Transverse colon (tissue), 4 donors: ENCODE measurements at regions not wholly inside any gene's neighbourhood (a gene's known extent, or its start where the extent isn't known, plus 50 kb on each side); places are given as distances from the start of the nearest gene placed in this dataset.

Experiments
- DNase-seq: peaks from one replicate; pipeline ENCODE4 v3.0.0-alpha.2; 2019
- H3K27ac ChIP-seq, 4 donors: fragments of 200-600 bp; sonication (generic); 2 replicates each; pipeline ENCODE4 v1.5.1; 2016 to 2018; ENCODE audit warnings: inconsistent platforms in 4 of 4
- H3K27me3 ChIP-seq: fragments of 200-600 bp; sonication (generic); 2 replicates; pipeline ENCODE4 v1.5.1; 2017; ENCODE audit warnings: inconsistent platforms
- H3K36me3 ChIP-seq, 4 donors: fragments of 200-600 bp; sonication (generic); 2 replicates each; pipeline ENCODE4 v1.5.1; 2017 to 2019; ENCODE audit warnings: inconsistent platforms in 4 of 4
- H3K4me1 ChIP-seq, 4 donors: fragments of 200-600 bp; sonication (generic); 2 replicates each; pipeline ENCODE4 v1.5.1; 2017 to 2020; ENCODE audit warnings: inconsistent platforms in 4 of 4
- H3K4me3 ChIP-seq, 4 donors: fragments of 200-600 bp; sonication (generic); 1 replicate in 1 of 4; 2 replicates in 3 of 4; pipeline versions ENCODE4 v1.5.1 to v1.6.1; 2017 to 2019; ENCODE audit warnings: inconsistent platforms in 4 of 4
- H3K9me3 ChIP-seq, 2 donors: fragments of 200-600 bp; sonication (generic); 2 replicates each; pipeline ENCODE4 v1.5.1; 2017 to 2019; ENCODE audit warnings: inconsistent platforms in 2 of 2
- EP300 ChIP-seq: sonication (generic); formaldehyde crosslinking; IDR thresholded peaks from one replicate; pipeline ENCODE4 v1.6.1; 2017; ENCODE audit warnings: antibody characterized with exemption, low read depth
- POLR2A ChIP-seq: fragments of 450-650 bp; IDR thresholded peaks from one replicate; pipeline ENCODE4 v1.6.1; 2016; ENCODE audit warnings: antibody characterized with exemption, mild to moderate bottlenecking, moderate library complexity
- POLR2AphosphoS5 ChIP-seq, 3 donors: sonication (generic); formaldehyde crosslinking; IDR thresholded peaks; one replicate each; pipeline ENCODE4 v1.6.1; 2016; ENCODE audit warnings: antibody characterized with exemption in 3 of 3
- WGBS, 2 donors: methylation state at CpG; one replicate each; pipeline ENCODE4 v1.1.5; 2018; ENCODE audit warnings: low coverage in 1 of 2; 5-methylcytosine and 5-hydroxymethylcytosine counted together
- in situ Hi-C, 4 donors: fragments of 200-750 bp; cut with MboI; loops; one replicate each; pipeline versions ENCODE4 v1.15.0 to v1.15.1; 2017; ENCODE audit warnings: low sequenced_read_pairs in 3 of 4, low pct_ligation_motif_present in 1 of 4, low pct_unique_long_range_greater_than_20kb in 1 of 4
- intact Hi-C: fragments of 100-400 bp; cut with DNase I; formaldehyde crosslinking; loops from one replicate; pipeline ENCODE4 v1.15.1; 2023; ENCODE audit warnings: low total_unique reads
- TF ChIP-seq, protein P1 (sequence below), 5 experiments: fragments of 200-600 bp in 3 of 5; fragments of 450-650 bp in 2 of 5; sonication (generic) in 3 of 5; IDR thresholded peaks; 1 replicate in 2 of 5; 2 replicates in 3 of 5; pipeline ENCODE4 v1.5.1; 2016 to 2017; ENCODE audit warnings: antibody characterized with exemption in 5 of 5, inconsistent platforms in 3 of 5, mild to moderate bottlenecking in 2 of 5, moderate library complexity in 1 of 5

DNA sequence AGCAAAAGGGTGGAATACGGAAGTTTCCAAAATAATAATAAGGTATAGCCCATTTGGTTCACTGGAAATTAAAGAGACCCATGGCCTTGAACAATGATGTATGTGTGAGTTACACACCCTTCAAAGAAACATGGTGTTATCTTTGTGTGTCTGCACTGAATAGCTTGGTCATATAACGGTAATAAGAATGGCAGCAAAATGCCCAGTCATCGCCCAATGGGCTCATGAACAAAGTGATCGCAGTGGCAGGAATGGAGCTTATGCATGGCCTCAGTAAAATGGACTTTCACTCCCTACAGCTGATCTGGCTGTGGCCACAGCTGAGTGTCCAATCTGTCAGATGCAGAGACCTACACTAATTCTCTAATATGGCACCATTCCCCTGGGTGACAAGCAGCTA is 201.3 kb downstream of the RPIA start:
- no peak for DNase-seq
- no peaks in the 10 kb centered on the region for H3K9me3 ChIP-seq
- H3K36me3 ChIP-seq: no peaks in the 10 kb centered on the region
- no peaks in the 10 kb centered on the region for H3K4me1 ChIP-seq
- H3K27ac ChIP-seq: no peak overlapping the region
- TF ChIP-seq, protein P1, sequence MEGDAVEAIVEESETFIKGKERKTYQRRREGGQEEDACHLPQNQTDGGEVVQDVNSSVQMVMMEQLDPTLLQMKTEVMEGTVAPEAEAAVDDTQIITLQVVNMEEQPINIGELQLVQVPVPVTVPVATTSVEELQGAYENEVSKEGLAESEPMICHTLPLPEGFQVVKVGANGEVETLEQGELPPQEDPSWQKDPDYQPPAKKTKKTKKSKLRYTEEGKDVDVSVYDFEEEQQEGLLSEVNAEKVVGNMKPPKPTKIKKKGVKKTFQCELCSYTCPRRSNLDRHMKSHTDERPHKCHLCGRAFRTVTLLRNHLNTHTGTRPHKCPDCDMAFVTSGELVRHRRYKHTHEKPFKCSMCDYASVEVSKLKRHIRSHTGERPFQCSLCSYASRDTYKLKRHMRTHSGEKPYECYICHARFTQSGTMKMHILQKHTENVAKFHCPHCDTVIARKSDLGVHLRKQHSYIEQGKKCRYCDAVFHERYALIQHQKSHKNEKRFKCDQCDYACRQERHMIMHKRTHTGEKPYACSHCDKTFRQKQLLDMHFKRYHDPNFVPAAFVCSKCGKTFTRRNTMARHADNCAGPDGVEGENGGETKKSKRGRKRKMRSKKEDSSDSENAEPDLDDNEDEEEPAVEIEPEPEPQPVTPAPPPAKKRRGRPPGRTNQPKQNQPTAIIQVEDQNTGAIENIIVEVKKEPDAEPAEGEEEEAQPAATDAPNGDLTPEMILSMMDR (IDR thresholded peaks at IDR 0.05): no peak
- TF ChIP-seq POLR2A (no peak), POLR2AphosphoS5 (IDR thresholded peaks at IDR 0.05) (no peak)
- WGBS, 2 donors: 87 to 93% methylated on average over 4 of the region's 4 CpGs
- in situ Hi-C loops (no loop called here), intact Hi-C loops (no loop called here)
- no peak overlapping the region for H3K4me3 ChIP-seq
- no peaks in the 10 kb centered on the region for H3K27me3 ChIP-seq

DNA sequence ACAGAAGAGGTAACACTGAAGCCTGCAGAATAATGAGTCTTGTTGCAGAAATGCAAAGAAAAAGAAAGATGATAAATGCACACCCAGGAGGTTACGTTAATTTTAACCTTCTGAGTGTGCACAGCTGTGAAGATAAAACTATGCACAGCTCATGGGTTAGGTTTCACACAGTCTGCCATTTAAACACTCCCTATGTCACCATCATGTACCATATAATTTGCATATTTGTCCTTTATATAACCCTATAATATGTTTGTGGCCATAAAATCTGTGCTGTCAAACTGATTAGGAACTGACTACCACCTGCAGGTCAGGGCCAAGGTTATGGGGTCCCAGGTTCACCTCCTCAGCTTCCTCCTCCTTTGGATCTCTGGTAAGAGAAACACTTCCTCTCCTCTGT is 205.5 kb downstream of the RPIA start:
- no peak overlapping the region for H3K4me3 ChIP-seq
- H3K9me3 ChIP-seq: no peaks in the 10 kb centered on the region
- H3K27ac ChIP-seq: no peak overlapping the region
- in situ Hi-C loops (no loop called here), intact Hi-C loops (no loop called here)
- 13 to 19% methylated on average over 1 of the region's 1 CpG for WGBS, 2 donors
- no peaks in the 10 kb centered on the region for H3K36me3 ChIP-seq
- no peak for DNase-seq
- H3K4me1 ChIP-seq: no peaks in the 10 kb centered on the region
- H3K27me3 ChIP-seq: peaks cover 15% of the 10 kb centered on the region
- TF ChIP-seq, protein P1 (IDR thresholded peaks at IDR 0.05): no peak
- TF ChIP-seq POLR2AphosphoS5 (IDR thresholded peaks at IDR 0.05): no peak
- no peak for TF ChIP-seq POLR2A
- no peak for TF ChIP-seq EP300

DNA sequence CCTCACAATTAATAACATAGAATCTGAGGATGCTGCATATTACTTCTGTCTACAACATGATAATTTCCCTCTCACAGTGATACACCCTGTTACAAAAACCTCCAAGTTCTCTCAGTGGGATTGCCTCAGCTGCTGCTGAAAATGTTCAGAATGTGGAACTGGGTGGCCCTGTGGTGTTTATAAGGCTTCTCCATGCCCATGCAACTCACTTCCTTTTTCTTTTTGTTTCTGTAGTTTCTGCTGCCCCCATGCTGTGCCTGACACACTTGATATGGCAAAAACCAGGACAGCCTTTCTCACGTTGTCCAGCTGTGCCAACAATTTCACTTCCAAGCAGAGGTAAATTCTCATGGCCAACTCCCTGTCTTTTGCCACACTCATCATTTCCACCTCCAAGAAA is 206.2 kb downstream of the RPIA start:
- no peak overlapping the region for H3K27ac ChIP-seq
- H3K36me3 ChIP-seq: no peaks in the 10 kb centered on the region
- peaks cover 18% of the 10 kb centered on the region for H3K27me3 ChIP-seq
- DNase-seq: no peak
- WGBS, 2 donors: 0 to 11% methylated on average over 1 of the region's 1 CpG
- TF ChIP-seq, protein P1 (IDR thresholded peaks at IDR 0.05): no peak
- TF ChIP-seq EP300 (no peak), POLR2A (no peak), POLR2AphosphoS5 (IDR thresholded peaks at IDR 0.05) (no peak)
- no peak overlapping the region for H3K4me3 ChIP-seq
- no peaks in the 10 kb centered on the region for H3K4me1 ChIP-seq
- H3K9me3 ChIP-seq: no peaks in the 10 kb centered on the region
- in situ Hi-C loops (no loop called here), intact Hi-C loops (no loop called here)

DNA sequence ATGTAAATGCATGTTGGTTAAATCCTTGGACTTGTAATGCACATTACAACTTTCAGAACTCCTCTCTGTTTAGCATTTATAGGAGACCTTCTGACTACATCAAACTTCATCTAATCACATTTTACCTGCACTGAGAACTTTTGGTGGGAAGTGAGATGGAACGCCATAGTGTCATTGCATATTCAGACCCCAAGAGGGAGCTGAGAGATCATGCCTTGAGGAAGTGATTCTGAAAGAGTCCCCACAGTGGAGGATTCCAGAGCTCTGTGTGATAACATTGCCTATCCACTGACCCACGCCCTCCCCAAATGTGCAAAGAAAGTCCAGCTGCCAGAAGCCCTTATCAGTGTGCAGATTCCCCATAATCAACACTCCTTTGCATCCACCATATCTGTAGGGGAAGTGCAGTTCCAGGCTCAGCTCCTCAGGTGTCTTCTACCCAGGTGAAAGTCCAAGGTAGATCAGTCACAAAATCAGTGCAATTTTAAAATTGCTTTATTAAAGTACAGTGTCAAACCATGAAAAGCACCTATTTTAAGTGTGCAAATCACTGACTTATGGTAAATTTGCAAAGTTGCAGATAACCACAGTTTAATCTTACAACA is 212.4 kb downstream of the RPIA start:
- DNase-seq: no peak
- Histone ChIP-seq H3K4me3 (no peak overlapping the region), H3K4me1 (no peaks in the 10 kb centered on the region), H3K36me3 (no peaks in the 10 kb centered on the region), H3K27me3 (peaks cover 12% of the 10 kb centered on the region), H3K27ac (no peak overlapping the region), H3K9me3 (no peaks in the 10 kb centered on the region)
- WGBS, 2 donors: 0% methylated on average over 2 of the region's 2 CpGs; no CpG with 5 or more reads in 1 of the 2 donors
- intact Hi-C loops: no loop called here
- in situ Hi-C loops: no loop called here
- no peak for TF ChIP-seq EP300
- no peak for TF ChIP-seq POLR2AphosphoS5 (IDR thresholded peaks at IDR 0.05)
- TF ChIP-seq, protein P1 (IDR thresholded peaks at IDR 0.05): peak; percentile 35 to 59 (median 43)
